ENCODE measurements at regions not wholly inside any gene's neighbourhood (a gene's known extent, or its start where the extent isn't known, plus 50 kb on each side); places are given as distances from the start of the nearest gene placed in this dataset.
"Not testable (repeated sequence)": the region's sequence is repeated elsewhere in the genome, so short reads cannot be mapped to it uniquely, and the experiment has no call there.

DNA sequence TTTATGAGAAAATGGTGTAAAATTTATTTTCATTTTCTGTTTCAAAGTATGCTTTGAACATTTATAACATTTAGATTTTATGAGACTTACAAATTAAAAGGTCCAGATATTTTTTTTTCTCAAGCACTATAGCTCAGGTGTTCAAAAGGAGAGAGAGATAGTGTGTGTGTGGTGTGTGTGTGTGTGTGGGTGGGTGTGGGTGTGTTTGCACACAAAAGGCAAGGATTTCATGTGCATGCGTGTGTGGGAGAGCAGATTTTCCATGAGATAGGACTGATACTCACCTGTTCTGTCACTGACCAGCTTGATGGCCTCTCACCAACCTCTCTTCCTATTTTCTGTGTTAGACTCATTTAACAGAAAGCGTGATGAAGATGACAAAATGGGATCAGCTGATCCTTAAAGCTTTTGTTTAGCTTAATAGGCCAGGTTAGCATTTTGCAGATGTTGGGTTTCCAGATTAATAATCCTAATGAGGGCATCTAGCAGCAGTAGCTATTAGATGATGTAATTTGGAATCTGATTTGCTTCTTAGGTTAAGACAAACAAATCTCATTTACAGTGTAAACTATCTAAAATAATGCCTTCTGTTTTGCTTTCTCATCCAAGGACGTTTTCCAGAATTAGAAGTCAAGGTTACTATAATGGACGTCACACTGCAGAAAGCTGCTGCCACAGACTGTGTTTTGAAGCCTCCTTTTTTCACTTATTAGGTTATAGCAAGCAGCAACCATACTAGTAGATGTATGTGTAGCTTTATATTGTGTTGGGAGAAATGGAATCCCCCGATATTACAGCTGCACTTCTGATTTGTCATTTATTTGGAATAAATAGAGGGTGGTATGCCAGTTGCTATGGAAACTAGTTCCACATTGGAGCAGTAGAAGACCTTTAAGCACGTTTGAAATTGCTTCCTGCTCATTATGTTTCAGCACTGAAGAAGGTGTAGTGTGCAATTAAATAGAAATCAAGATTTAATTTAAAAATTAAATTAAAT lies 355.6 kb downstream of the TAF11L14 start:
- DNase-seq, result no peak

DNA sequence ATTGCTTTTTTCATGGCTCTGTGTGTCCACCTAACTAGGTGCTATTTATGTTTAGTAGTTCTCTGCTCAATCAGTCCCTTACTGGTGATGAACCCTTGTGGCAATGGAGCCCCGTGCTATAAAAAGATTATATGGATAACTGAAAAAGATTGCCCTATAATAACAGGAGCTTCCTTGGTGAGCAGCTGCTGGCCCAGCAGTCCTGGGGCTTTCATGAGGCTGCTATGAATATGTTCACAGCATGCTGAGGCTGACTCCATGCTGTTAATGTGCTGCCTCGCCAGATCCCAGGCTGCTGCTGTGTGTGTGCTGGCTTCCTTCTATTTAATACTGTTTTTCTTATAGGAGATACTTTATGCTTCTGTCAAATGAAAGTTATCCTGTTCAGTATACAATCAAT lies 357.5 kb downstream of the TAF11L14 start:
- DNase-seq, result no peak

DNA sequence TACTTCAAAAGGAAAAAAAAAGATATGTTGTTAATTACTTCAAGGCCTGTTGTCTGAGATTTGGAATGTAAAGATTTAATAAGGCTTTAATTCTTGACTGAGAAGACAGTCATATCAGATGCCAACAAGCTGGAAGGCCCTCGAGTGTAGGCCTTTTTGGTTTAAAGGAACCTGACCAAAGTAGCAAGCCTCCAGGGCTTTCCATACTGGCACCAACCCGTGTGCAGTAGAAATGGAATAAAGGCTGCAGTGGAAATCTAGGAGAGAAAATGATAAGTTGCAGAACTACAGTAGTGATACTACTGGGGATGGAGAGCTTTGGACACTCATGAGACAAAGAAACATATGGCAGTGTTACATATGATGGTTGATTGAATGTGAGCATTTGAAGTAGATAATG lies 358.0 kb downstream of the TAF11L14 start:
- no peak for DNase-seq

DNA sequence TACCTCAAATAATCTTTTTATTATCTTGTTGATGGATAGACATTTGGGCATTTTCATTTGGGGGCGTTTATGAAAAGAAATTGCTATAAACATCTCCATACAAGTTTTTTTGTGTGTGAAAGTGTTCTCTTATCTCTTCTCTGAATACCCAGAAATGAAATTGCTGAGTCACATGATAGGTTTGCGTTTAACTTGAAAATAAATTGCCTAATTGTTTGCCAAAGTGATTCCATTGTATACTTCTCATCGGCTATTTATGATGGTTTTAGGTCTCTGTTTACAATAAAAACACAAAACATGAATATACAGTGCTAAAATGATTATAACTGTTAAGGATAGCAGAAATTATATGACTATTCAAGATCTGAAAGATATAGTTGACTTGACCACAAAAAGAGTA lies 361.7 kb downstream of the TAF11L14 start:
- DNase-seq, result no peak

DNA sequence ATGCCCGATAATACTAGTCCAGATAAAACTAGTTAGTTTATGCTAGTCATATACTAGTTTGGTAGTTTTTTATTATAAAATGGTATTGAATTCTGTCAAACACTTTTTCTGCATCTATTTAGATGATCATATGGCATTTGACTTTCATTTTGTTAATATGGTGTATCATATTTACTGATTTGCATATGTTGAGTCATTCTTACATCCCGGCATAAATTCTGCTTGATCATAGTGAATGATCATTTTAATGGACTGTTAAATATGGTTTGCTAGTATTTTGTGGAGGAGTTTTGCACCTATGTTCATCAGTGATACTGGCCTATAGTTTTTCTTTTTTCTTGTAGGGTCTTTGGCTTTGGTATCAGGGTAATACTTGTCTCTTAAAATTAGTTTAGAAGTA lies 365.6 kb downstream of the TAF11L14 start:
- no peak for DNase-seq

DNA sequence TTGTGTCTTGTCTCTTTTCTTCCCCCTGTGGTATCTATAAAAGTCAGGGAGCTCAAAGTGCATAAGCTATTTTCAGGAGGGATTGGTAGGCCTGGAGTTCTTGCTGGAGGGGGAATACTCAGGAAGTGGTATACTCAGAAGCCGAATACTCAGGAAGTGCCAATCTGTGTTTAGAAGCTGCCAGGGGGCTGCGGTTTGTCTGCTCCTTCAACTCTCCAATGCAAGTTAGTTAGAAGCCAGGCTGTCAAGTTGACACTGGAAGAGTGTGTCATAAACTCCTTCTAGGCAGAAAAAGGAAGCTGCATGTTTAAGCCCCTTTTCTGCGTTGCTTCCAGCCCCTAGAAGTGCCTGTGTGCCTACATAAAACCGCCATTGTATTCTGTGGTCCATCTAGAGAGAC lies 366.5 kb downstream of the TAF11L14 start:
- DNase-seq, result no peak

DNA sequence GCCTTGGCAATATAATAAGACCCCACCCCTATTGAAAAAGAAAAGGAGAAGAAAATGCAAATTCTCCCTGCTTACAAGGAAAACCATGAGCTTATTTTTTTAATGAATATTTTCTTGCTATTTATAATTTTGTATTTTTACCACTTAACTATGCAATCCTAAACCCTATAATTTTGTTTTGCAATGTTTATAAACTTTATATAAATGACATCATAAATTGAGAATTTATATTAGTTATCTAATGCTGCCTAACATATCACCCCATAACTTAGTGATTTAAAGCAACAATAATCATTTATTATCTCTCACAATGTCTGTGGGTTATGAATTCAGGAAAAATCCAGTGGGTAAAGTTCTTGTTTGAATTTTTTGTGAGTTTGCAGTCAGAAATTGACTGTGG lies 369.1 kb downstream of the TAF11L14 start:
- no peak for DNase-seq

DNA sequence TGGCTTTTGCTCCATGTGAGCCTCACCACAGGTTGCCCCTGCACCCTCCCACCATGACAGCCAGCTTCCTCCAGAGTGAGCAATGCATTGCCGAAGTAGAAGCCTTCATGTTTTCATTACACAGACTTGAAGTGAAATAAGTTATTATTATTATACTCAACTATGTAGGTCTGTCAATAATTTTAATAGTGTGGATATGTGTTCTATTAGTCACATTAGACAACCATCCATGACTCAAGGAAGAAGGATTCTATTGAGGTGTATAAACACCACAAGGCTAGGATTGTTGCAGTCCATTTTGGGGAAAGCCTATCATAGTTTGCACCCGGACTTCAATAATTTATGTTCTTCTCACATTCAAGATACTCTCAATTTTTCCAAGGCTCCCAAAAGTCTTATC lies 369.5 kb downstream of the TAF11L14 start:
- DNase-seq, result no peak

DNA sequence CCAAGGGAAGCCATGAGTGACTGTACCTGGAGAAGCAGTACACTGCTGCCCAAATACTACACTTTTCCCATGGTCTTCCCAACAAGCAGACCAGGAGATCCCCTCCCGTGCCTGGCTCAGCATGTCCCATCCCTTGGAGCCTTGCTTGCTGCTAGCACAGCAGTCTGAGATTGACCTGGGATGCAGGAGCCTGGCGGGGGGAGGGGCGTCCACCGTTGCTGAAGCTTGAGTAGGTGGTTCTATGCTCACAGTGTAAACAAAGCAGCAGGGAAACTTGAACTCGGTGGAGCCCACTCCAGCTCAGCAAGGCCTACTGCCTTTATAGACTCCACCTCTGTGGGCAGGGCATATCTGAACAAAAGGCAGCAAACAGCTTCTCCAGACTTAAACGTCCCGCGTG lies 372.0 kb downstream of the TAF11L14 start:
- DNase-seq, result not testable (repeated sequence)

DNA sequence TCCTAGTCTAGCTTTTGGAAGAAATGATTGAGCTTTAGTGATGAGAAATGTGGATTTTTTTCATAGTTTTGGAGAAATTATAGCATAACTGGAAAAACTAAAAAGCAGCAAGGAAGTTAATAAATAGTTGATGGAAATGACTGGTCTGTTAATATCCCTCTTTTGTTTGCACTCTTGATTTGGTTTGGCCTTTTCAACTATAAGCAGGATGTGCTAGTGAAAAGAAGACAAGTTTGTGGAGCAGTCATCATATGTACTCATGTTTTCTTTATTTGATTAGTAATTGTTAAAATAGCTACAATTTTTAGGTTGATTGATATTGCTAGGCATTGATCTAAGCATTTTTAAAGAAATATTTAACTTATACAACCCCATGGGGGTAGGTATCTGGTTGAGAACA lies 374.7 kb downstream of the TAF11L14 start:
- no peak for DNase-seq

DNA sequence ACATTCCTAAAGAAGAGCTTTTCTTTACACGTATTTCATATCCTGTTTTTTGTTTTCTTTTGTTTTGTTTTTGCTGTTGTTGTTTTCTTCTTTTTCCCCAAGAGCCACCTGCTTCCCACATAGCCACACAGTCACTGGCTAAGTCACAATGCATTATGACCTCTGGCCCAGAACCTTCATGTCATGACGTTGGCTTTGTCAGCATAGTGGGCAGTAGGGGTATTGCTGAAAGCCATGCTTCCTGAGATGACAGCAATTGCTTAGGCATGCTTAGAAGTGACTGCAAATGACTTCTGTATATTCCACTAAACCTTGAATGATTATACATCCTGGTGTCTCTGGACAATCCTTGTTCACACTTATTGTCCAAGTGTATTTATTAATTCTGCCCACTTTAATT lies 375.8 kb downstream of the TAF11L14 start:
- no peak for DNase-seq

DNA sequence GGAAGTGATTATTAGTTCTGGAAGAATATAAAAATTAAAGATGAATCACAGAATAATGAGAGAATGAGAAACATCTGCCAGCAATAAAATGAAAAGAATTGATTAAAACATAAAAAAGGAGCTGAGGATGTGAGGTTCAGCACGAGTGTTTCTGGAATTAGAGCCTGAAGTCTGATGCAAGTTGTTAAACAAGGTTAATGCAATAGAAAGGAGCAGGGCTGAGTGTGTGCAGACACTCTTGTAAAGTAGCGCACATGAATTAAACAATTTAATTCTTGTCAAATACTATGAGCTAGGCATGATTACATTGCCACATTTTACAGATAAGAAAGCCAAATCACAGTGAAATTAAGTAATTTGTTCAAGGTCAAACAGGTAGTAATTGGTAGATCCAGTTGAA lies 384.2 kb downstream of the TAF11L14 start:
- no peak for DNase-seq

DNA sequence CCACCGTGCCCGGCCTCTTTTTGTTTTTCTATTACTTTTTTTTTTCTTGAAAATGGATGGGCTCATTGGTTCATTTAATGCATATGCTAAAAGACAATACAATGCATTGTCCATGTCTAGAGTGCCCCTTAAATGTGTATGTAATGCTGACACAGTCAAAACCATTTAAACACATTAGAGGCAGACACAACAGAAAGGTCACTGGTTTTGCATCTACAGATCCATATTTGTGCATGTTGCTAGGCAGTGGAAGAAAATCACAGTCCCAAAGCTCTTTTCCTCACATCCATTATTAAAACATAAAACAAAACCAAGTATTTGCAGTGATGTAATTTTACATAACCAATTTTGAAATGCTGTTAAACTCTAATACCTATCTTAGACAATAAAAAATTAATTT lies 389.0 kb downstream of the TAF11L14 start:
- DNase-seq, result no peak

DNA sequence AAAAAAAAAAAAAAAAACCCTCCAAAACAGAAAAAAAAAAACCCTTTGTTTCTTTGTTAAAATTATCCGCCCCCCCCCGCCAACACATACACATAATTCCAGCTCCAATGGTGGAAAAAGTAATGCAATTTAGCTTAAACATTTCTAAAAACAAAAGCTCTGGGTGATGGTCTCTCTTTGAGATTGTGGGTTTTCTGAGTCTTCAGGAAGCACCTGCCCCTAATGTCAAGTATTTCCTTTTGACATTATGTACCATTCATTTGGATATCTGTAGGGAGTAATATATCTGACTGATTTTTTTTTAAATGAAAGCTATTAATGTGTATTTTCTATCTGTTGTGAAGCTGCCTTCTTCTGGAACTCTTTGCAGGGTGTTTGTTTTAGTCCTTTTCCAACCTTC lies 389.7 kb downstream of the TAF11L14 start:
- no peak for DNase-seq

DNA sequence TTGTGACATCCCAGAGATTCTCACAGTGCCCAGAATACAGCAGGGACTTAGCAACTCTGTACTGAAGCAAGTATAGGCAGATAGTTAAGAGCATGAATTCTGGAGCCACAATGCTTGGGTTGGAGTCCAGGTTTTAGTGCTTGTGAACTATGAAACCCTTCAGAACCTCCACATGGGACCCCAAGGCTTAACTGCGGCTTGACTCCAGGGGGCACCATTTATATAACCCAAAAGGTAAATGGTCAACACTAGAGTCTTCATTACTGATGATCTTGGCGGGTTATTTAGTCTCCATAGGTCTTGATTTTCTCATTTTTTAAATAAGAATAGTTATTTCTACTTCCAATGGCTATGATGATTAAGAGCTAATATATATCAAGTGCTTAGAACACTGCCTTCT lies 390.3 kb downstream of the TAF11L14 start:
- no peak for DNase-seq

DNA sequence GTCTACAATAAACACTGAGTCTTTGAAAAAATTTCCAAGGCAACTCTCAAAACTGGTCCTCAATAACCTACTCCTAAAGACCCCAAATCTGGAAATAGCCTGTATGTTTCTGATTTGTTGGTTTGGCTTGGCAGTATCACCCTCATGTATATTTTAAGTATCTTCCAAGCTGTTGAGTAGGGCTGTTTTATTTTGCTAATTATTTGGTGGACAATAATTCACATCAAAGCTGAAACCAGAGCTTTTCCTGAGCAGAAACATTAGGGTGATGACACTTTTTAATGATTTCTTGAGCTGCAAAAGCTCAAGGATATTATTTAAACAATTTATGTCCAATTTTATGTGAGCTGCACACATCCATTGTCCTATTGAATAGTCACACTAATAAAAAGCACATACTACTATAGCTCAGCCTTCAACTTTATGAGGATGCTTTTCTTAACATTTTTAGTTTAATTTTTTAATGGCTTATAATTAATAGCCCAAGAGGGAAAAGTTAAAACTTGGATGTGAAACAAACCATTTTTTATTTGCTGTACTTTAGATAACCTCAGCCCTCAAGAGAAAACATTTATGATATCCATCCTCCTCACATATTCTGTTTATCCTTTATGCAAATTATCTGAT lies 393.1 kb downstream of the TAF11L14 start:
- no peak for DNase-seq

DNA sequence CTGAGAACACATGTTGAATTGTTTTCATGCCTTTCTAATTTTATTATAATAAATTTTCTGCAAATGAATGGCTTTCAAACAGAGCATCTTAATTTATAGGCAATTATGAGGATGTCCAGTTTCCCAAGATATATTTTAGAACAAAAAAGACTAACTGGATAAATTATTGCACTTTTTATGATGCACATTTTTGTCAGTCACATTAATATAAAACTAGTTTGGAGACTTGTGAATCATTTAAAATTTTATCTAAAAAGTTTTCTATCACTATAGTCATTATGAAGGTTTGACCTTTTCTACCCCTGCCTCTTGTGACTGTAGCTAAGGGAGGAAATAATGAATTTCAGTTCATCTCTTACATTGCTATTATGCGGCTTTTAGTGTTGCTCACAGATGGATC lies 393.8 kb downstream of the TAF11L14 start:
- no peak for DNase-seq

DNA sequence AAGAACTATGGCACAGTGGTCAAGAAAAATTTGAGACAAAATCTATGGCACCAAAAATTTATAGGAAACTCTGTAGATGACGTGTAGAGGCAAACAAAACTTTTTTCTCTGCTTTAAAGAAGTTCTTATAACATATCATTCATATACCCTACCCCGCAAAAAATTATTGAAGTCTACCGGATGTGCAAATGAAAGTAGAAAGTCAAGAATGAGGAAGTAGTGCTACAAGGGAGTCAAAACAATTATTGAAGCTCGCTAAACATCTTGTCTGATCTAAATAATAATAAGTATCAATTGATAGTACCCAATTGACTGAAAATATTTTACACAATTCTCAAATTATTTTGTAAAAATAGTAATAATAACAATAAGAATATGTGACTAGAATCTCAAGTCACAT lies 398.5 kb downstream of the TAF11L14 start:
- DNase-seq, result no peak

DNA sequence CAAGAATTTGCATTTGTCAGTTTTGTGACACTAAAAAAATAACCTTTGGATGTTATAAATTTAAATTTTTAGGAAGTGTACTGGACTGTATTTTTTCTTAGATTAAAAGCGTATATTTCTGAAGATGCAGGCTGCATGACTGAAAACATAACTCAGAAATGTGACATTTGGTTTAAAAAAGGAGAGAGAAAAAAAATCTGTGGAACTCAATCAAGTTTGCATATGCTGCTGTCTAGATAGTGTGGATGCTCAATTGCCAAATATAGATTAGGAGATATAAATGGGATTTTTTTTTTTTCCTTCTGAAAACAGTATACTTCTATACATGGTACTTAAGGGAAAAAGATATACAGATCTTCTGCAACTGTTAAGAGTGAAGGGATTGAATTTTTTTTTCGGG lies 402.3 kb downstream of the TAF11L14 start:
- no peak for DNase-seq

DNA sequence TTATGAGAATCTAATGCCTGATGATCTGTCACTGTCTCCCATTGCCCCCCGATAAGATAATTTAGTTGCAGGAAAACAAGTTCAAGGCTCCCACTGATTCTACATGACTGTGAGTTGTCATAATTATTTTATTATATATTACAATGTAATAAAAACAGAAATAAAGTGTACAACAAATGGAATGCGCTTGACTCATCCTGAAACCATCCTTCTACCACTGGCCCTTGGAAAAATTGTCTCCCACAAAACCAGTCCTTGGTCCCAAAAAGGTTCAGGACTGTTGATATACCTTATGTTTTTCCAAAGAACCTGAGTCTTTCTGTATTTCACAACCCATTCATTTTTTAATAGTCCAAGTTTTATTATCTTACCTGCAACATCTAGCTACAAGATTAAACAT lies 403.5 kb downstream of the TAF11L14 start:
- DNase-seq, result no peak

DNA sequence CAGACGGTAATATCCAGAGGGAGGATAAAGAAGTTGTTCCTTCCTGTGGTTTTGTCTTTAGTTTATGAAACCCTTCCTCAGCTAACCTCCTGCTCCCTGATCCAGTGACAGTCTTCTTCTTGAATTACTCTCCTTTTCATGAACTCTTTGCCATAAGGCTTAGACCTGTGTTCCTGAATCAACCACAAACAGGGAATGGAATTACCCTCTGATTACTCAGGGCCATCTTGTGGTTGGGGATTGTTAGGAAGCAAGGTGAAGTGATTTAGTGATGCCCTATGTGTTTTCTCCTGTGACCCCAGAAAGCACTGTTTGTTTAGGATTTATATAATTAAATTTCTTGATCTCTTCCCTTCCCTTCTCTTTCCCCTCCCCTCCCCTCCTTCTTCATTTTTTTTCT lies 409.1 kb downstream of the TAF11L14 start:
- no peak for DNase-seq

DNA sequence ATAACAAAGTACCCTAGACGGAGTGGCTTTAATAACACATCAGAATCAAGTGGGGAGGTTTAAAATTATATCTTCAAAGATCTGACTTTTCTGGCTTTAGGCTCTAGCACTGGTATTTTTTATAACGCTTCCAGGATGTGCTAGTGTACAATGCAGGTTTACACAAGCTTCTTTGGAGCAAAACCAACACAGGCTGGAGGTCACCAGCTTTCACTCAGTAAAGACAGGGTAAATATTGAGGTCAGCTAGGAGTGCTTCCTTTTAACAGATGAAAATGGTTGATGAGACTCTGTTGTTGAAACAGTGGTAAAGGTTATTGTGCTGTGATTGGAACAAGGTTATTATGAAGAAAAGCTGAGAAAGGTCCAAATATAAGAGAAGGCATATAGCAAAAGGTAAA lies 414.2 kb downstream of the TAF11L14 start:
- DNase-seq, result no peak

DNA sequence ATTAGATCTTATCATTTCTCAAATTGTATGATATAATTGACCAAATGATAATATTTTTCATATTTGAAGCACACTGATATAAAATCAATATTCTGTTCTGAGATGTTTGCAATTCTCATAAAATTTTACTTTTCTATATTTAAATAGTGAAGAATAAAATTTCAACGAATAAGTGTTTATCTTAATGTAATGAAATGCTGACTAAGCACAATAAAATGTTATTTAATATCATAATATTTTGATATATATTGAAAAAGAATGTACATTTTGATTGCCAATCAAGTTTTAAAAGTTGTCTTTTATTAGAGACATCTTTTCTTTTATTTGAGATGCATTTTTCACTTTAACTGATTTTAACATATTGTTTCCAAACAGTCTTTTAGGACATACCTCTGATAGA lies 416.1 kb downstream of the TAF11L14 start:
- no peak for DNase-seq

DNA sequence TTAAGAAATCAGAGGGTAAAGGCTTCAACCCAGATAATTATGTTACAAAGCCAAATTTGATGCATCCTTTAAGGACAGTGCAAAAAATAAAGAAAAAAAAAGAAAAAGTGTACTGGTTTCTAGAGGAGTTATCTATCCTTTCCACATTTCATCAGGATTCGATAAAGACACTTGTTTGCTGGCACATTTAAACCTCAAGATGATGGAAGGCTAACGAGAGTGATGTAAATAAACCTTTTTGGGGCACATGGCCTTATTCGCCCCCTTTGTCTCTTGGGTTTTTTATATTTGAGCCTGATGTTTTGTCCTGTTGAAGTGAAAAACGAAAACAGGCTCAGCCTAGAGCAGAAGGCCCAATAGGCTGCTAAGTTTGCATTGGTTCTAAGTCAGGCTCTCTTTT lies 416.5 kb downstream of the TAF11L14 start:
- DNase-seq, result no peak

DNA sequence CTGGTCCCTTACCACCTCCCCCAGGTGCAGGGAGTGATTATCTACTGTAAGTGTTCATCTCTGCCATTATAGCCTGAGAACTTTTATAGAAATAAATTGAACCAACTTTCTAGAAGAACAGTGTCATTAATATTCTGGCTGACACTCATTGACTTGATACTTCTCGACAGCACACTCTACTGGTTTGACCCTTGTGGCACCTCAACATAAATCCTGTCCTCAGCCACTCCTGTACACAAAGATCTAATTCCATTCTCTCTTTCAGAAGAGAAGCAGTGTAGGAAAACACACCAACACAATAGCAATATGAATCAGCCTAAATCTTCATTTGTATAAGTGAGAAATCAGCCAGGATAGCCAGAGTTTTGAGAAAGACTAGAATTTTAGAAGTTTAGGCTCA lies 417.7 kb downstream of the TAF11L14 start:
- no peak for DNase-seq

Measured in femur (tissue), 1 donor.